ENCODE measurements at regions not wholly inside any gene's neighbourhood (a gene's known extent, or its start where the extent isn't known, plus 50 kb on each side); places are given as distances from the start of the nearest gene placed in this dataset.

DNA sequence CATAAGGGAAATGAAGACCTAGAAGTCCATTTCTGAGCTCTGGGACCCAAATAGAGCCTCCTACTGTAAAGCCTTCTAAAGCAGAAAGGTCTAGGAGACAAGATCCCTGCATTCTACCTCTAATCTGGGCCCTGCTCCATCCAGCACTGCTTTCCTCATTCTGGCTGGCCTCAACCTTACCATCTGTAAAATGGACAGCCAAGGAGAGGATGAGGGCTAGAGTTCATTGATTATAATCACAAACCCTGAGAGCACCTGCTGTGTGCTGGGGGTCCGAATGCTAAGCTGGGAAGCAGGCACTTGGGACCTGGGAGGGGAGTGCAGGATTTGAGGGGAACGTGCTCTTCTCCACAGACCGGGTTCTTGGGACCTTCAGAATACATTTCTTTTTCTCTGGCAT is 454.0 kb upstream of the ZMIZ1 start:
- Histone ChIP-seq H3K27ac (no peak overlapping the region), H3K27me3 (replicated peaks; ENCODE audit: insufficient read depth) (no peaks in the 10 kb centered on the region), H3K36me3 (no peaks in the 10 kb centered on the region), H3K9me3 (no peaks in the 10 kb centered on the region), H3K4me3 (no peak overlapping the region), H3K4me1 (ENCODE audit: control insufficient read depth in 1 of 2, low read depth in 2 of 2) (no peaks in the 10 kb centered on the region)
- no peak for ATAC-seq (ENCODE audit: insufficient number of reproducible peaks, low FRiP score, low read depth)
- no peak for DNase-seq (ENCODE audit: low spot score)
- TF ChIP-seq, protein P1, sequence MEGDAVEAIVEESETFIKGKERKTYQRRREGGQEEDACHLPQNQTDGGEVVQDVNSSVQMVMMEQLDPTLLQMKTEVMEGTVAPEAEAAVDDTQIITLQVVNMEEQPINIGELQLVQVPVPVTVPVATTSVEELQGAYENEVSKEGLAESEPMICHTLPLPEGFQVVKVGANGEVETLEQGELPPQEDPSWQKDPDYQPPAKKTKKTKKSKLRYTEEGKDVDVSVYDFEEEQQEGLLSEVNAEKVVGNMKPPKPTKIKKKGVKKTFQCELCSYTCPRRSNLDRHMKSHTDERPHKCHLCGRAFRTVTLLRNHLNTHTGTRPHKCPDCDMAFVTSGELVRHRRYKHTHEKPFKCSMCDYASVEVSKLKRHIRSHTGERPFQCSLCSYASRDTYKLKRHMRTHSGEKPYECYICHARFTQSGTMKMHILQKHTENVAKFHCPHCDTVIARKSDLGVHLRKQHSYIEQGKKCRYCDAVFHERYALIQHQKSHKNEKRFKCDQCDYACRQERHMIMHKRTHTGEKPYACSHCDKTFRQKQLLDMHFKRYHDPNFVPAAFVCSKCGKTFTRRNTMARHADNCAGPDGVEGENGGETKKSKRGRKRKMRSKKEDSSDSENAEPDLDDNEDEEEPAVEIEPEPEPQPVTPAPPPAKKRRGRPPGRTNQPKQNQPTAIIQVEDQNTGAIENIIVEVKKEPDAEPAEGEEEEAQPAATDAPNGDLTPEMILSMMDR (IDR thresholded peaks at IDR 0.05): no peak

DNA sequence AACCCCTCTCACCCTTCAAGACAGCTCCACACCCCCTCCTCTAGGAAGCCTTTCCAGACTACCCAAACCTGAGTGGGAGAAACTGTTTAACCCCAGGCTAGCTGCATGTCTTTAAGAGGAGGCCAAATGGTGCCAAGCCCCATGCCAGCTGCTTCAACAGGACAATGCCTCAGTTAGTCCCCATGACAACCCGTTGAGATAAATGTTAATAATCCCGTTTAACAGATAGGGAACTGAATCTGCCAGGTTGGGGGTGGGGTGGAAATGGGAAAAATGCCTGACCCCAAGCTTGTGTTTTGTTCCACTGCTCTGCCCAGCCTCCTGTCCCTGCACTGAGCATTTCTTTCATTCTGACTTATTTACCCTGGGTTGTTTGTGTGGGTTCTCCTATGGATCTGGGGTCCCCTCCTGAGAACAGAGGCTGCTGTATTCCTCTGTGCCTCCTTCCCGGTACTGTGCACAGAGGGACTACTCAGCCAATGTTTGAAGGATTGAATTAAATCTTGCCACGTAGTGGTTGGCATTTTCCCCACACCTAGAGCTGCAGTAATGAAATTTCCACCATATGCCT is 452.6 kb upstream of the ZMIZ1 start:
- DNase-seq (ENCODE audit: low spot score) (no peak), ATAC-seq (ENCODE audit: insufficient number of reproducible peaks, low FRiP score, low read depth) (no peak)
- no peaks in the 10 kb centered on the region for H3K36me3 ChIP-seq
- no peak overlapping the region for H3K4me3 ChIP-seq
- no peak overlapping the region for H3K27ac ChIP-seq
- TF ChIP-seq, protein P1 (IDR thresholded peaks at IDR 0.05): no peak
- no peaks in the 10 kb centered on the region for H3K27me3 ChIP-seq (replicated peaks; ENCODE audit: insufficient read depth)
- no peaks in the 10 kb centered on the region for H3K4me1 ChIP-seq (ENCODE audit: control insufficient read depth in 1 of 2, low read depth in 2 of 2)
- no peaks in the 10 kb centered on the region for H3K9me3 ChIP-seq

GRCh38 chr10:78617115-78617514 is 451.7 kb upstream of the ZMIZ1 start:
- H3K4me1 ChIP-seq (ENCODE audit: control insufficient read depth in 1 of 2, low read depth in 2 of 2): no peaks in the 10 kb centered on the region
- TF ChIP-seq, protein P1 (IDR thresholded peaks at IDR 0.05): no peak
- no peaks in the 10 kb centered on the region for H3K36me3 ChIP-seq
- no peaks in the 10 kb centered on the region for H3K9me3 ChIP-seq
- DNase-seq (ENCODE audit: low spot score): no peak
- ATAC-seq (ENCODE audit: insufficient number of reproducible peaks, low FRiP score, low read depth): no peak
- H3K4me3 ChIP-seq: no peak overlapping the region
- no peak overlapping the region for H3K27ac ChIP-seq
- H3K27me3 ChIP-seq (replicated peaks; ENCODE audit: insufficient read depth): no peaks in the 10 kb centered on the region

DNA sequence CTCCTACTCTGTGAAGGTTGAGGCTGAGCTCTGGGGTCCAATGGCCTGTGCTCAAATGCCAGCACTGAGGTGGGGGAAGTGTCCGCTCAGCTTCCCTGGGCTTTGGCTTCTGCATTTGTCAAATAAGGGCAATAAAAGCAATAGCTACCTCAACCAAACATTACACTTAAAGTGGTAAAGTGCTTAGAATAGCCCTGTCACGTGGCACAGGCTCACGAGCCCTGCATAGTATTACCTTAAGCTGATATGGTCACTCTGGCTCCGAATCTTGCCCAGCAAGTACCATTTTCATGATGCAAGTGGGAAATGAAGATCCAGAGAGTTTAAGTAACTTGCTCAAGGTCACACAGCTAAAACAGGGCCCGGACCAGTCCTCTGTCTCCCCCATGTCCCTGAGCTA is 451.1 kb upstream of the ZMIZ1 start:
- no peaks in the 10 kb centered on the region for H3K9me3 ChIP-seq
- TF ChIP-seq, protein P1 (IDR thresholded peaks at IDR 0.05): no peak
- ATAC-seq (ENCODE audit: insufficient number of reproducible peaks, low FRiP score, low read depth) (no peak), DNase-seq (ENCODE audit: low spot score) (no peak)
- H3K36me3 ChIP-seq: no peaks in the 10 kb centered on the region
- H3K4me1 ChIP-seq (ENCODE audit: control insufficient read depth in 1 of 2, low read depth in 2 of 2): no peaks in the 10 kb centered on the region
- H3K27me3 ChIP-seq (replicated peaks; ENCODE audit: insufficient read depth): no peaks in the 10 kb centered on the region
- no peak overlapping the region for H3K4me3 ChIP-seq
- no peak overlapping the region for H3K27ac ChIP-seq

- DNase-seq (ENCODE audit: low spot score) (no peak), ATAC-seq (ENCODE audit: insufficient number of reproducible peaks, low FRiP score, low read depth) (no peak)
- TF ChIP-seq, protein P1 (IDR thresholded peaks at IDR 0.05): no peak
- H3K27ac ChIP-seq: no peak overlapping the region
- H3K4me1 ChIP-seq (ENCODE audit: control insufficient read depth in 1 of 2, low read depth in 2 of 2): no peaks in the 10 kb centered on the region
- no peaks in the 10 kb centered on the region for H3K9me3 ChIP-seq
- H3K4me3 ChIP-seq: no peak overlapping the region
- no peaks in the 10 kb centered on the region for H3K36me3 ChIP-seq
- H3K27me3 ChIP-seq (replicated peaks; ENCODE audit: insufficient read depth): no peaks in the 10 kb centered on the region
These were observed 450.7 kb upstream of the ZMIZ1 start for GRCh38 chr10:78618050-78618449.

Measured in thoracic aorta (tissue), 2 donors.